SU-DHL-6 (cell line): ENCODE measurements at regions not wholly inside any gene's neighbourhood (a gene's known extent, or its start where the extent isn't known, plus 50 kb on each side); places are given as distances from the start of the nearest gene placed in this dataset.

Source experiments
- H2AFZ ChIP-seq: fragments of 200-600 bp; sonication (generic); 2 replicates; pipeline ENCODE4 v1.6.1; 2014; ENCODE audit warnings: low read depth, mild to moderate bottlenecking, moderate library complexity, mixed read lengths, antibody characterized with exemption, low read length; ENCODE audit not compliant: severe bottlenecking
- H3F3A ChIP-seq: fragments of 200-600 bp; shearing (Covaris generic); 2 replicates; pipeline ENCODE4 v1.6.0; 2016; ENCODE audit warnings: antibody characterized with exemption, mild to moderate bottlenecking; ENCODE audit not compliant: insufficient read depth
- H3K27ac ChIP-seq: fragments of 200-600 bp; sonication (generic); 2 replicates; pipeline ENCODE4 v1.5.1; 2016; ENCODE audit warnings: low read depth, mild to moderate bottlenecking, low read length, moderate library complexity, mixed read lengths
- H3K27me3 ChIP-seq: fragments of 200-600 bp; sonication (generic), shearing (Covaris generic); 2 replicates; pipeline ENCODE4 v1.6.0; 2014; ENCODE audit warnings: mild to moderate bottlenecking, low read length
- H3K36me3 ChIP-seq: fragments of 200-600 bp; sonication (generic); 2 replicates; pipeline ENCODE4 v1.6.1; 2014; ENCODE audit warnings: mild to moderate bottlenecking, low read length, mixed read lengths
- H3K4me2 ChIP-seq: fragments of 300-600, 200-600 bp; shearing (Covaris generic), sonication (generic); 2 replicates; pipeline ENCODE4 v1.6.0; 2014; ENCODE audit warnings: low read length, low read depth, mild to moderate bottlenecking; ENCODE audit not compliant: poor library complexity, severe bottlenecking
- H3K4me3 ChIP-seq: fragments of 200-600 bp; sonication (generic); 2 replicates; pipeline ENCODE4 v1.5.1; 2014; ENCODE audit warnings: antibody characterized with exemption, low read length, mild to moderate bottlenecking, mixed read lengths; ENCODE audit not compliant: insufficient read depth, poor library complexity, severe bottlenecking
- H3K79me2 ChIP-seq: fragments of 200-600 bp; sonication (generic); 2 replicates; pipeline ENCODE4 v1.6.1; 2014; ENCODE audit warnings: mild to moderate bottlenecking, low read length, moderate library complexity; ENCODE audit not compliant: insufficient read depth
- H3K9ac ChIP-seq: fragments of 200-600 bp; sonication (generic); 2 replicates; pipeline ENCODE4 v1.7.0; 2014; ENCODE audit warnings: mild to moderate bottlenecking, low read length
- H3K9me2 ChIP-seq: fragments of 200-600 bp; sonication (generic); replicated peaks from 2 replicates; pipeline ENCODE4 v1.6.1; 2014; ENCODE audit warnings: low read length; ENCODE audit not compliant: insufficient read depth
- H3K9me3 ChIP-seq: fragments of 200-600 bp; sonication (generic); 2 replicates; pipeline ENCODE4 v1.6.1; 2014; ENCODE audit warnings: low read length, mixed read lengths; ENCODE audit not compliant: insufficient read depth
- H4K20me1 ChIP-seq: fragments of 200-600 bp; sonication (generic); 2 replicates; pipeline ENCODE4 v1.6.1; 2014; ENCODE audit warnings: low read depth, mild to moderate bottlenecking, antibody characterized with exemption, low read length, moderate library complexity, mixed read lengths
- CTCF ChIP-seq: fragments of 200-600 bp; sonication (generic); IDR thresholded peaks from one replicate; pipeline ENCODE4 v1.5.1; 2017; ENCODE audit warnings: antibody characterized with exemption, mild to moderate bottlenecking, low read length, moderate library complexity; ENCODE audit not compliant: insufficient read depth, poor library complexity, severe bottlenecking
- EZH2phosphoT487 ChIP-seq: fragments of 200-600 bp; sonication (generic), shearing (Covaris generic); conservative IDR thresholded peaks from 2 replicates; pipeline ENCODE4 v1.6.1; 2018; ENCODE audit warnings: mild to moderate bottlenecking, antibody characterized with exemption, low read length, moderate library complexity, mixed read lengths

- H3K9ac ChIP-seq = no peak overlapping the region
Measured at GRCh38 chr10:62560201-62560819, 186.1 kb downstream of the ZNF365 start.

GRCh38 chr10:62561151-62561550 lies 187.0 kb downstream of the ZNF365 start:
- Histone ChIP-seq H3F3A (no peaks in the 10 kb centered on the region), H3K27me3 (no peaks in the 10 kb centered on the region), H3K9me2 (no peaks in the 10 kb centered on the region), H3K36me3 (no peaks in the 10 kb centered on the region), H2AFZ (no peak overlapping the region), H3K4me3 (no peak overlapping the region), H4K20me1 (no peaks in the 10 kb centered on the region), H3K9me3 (no peaks in the 10 kb centered on the region), H3K27ac (no peak overlapping the region), H3K9ac (no peak overlapping the region), H3K79me2 (no peaks in the 10 kb centered on the region), H3K4me2 (no peak overlapping the region)
- TF ChIP-seq EZH2phosphoT487 = no peak
- no peak for TF ChIP-seq CTCF

More at GRCh38 chr10:62560201-62560819, 186.1 kb downstream of the ZNF365 start:
- H2AFZ ChIP-seq = no peak overlapping the region
- H3K4me2 ChIP-seq = no peak overlapping the region
- H3K4me3 ChIP-seq = no peak overlapping the region
- TF ChIP-seq EZH2phosphoT487 (no peak), CTCF (no peak)
- H3K36me3 ChIP-seq = no peaks in the 10 kb centered on the region
- no peak overlapping the region for H3K27ac ChIP-seq
- H3K79me2 ChIP-seq = no peaks in the 10 kb centered on the region
- H3K9me2 ChIP-seq = no peaks in the 10 kb centered on the region
- H3F3A ChIP-seq = no peaks in the 10 kb centered on the region
- H3K9me3 ChIP-seq = no peaks in the 10 kb centered on the region
- H4K20me1 ChIP-seq = no peaks in the 10 kb centered on the region
- no peaks in the 10 kb centered on the region for H3K27me3 ChIP-seq

- H3K9me3 ChIP-seq = no peaks in the 10 kb centered on the region
- no peak for TF ChIP-seq EZH2phosphoT487
- no peak for TF ChIP-seq CTCF
- no peak overlapping the region for H3K4me3 ChIP-seq
- H3K79me2 ChIP-seq = no peaks in the 10 kb centered on the region
- no peaks in the 10 kb centered on the region for H3K36me3 ChIP-seq
- no peaks in the 10 kb centered on the region for H3K27me3 ChIP-seq
- no peaks in the 10 kb centered on the region for H3K9me2 ChIP-seq
- no peaks in the 10 kb centered on the region for H4K20me1 ChIP-seq
- no peak overlapping the region for H2AFZ ChIP-seq
- H3K4me2 ChIP-seq = no peak overlapping the region
- no peaks in the 10 kb centered on the region for H3F3A ChIP-seq
- no peak overlapping the region for H3K9ac ChIP-seq
- H3K27ac ChIP-seq = no peak overlapping the region
Measured at GRCh38 chr10:62562101-62562500, 187.9 kb downstream of the ZNF365 start.
